Stimulated activated CD4-positive, alpha-beta T cell treated with anti-CD3 and anti-CD28 coated beads, Interleukin-4, amount 100 ng/mL, for 1 hour (primary cell): ENCODE measurements at regions not wholly inside any gene's neighbourhood (a gene's known extent, or its start where the extent isn't known, plus 50 kb on each side); places are given as distances from the start of the nearest gene placed in this dataset.

Experiments used
- DNase-seq: peaks from one replicate; pipeline ENCODE4 v3.0.0-alpha.2; 2020

- no peak for DNase-seq
Measured at GRCh38 chr10:29397221-29397620, 108.4 kb downstream of the LYZL1 start.

GRCh38 chr10:29403208-29403607 is 114.3 kb downstream of the LYZL1 start:
- DNase-seq, result no peak

DNA sequence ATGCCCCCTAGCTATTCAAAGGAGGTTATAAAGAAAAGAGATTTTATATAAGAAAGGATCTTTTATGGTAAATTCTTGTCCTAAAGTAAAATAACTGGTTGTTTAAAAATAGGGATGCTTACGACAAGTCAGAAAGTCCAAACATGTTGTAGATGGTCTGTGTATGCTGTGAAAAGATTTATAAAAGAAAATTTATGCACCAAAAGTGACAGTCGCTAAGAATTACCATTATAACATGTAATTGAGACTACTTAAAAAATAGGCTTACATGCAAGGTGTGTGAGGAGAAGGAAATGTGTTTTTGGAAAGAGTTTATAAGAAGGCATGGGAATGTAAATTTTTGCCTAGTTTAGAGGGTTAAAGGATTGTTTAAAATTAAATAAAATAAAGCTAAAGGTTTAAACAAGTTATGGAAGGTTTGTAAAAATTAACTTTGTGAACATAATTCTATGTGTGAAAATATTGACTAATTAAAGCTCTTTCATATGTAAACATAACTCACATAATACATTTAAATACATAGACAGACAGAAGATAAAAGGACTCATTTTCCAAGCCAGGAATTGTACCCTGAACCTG is 118.5 kb downstream of the LYZL1 start:
- no peak for DNase-seq
